Superior temporal gyrus (tissue), 1 donor: ENCODE measurements at regions not wholly inside any gene's neighbourhood (a gene's known extent, or its start where the extent isn't known, plus 50 kb on each side); places are given as distances from the start of the nearest gene placed in this dataset.
"Not testable (repeated sequence)": the region's sequence is repeated elsewhere in the genome, so short reads cannot be mapped to it uniquely, and the experiment has no call there.

Experiments
- DNase-seq: peaks from one replicate; pipeline ENCODE4 v3.0.0-alpha.2; 2016; ENCODE audit errors: extremely low spot score

DNA sequence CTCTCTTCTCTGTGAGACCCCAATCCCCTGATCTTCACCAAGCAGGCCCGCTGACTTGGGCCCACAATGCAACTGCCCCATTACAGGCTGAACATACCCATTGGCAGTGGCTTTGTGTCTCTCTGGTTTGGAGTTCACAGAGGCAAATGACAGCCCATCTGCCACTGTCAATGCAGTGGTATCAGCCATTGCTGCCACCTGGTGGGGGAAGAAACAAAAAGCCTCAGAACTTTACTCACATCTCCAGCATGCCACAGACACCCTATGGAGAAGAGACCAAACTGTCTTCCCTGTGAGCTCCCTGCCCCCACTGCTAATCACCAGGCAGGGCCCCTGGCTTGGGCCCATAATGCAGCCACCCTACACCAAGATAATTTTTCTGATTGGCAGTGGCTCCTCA lies 729.3 kb upstream of the ACTRT1 start:
- no peak for DNase-seq

GRCh38 chrX:128780934-128781333 lies 728.7 kb upstream of the ACTRT1 start:
- DNase-seq: no peak

- no peak for DNase-seq
These were observed 717.3 kb upstream of the ACTRT1 start for GRCh38 chrX:128769495-128769894.

- DNase-seq: no peak
These were observed 707.5 kb upstream of the ACTRT1 start for GRCh38 chrX:128759745-128760144.

DNA sequence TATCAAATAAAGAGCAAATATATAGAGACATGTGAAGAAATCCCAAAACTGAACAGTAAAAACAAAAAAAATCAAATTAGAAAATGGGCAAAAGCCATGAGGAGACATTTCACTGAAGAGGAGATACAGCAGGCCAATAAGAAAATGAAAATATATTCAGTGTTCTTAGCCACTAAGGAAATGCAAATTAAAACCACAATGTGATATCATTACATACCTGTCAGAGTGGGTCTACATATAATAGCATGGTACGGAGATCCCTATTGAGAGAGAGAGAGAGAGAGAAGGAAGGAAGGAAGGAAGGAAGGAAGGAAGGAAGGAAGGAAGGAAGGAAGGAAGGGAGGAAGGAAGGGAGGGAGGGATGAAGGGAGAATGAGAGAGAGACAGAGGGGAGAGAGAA lies 707.0 kb upstream of the ACTRT1 start:
- DNase-seq: no peak

GRCh38 chrX:128754130-128754529 lies 701.9 kb upstream of the ACTRT1 start:
- no peak for DNase-seq

DNA sequence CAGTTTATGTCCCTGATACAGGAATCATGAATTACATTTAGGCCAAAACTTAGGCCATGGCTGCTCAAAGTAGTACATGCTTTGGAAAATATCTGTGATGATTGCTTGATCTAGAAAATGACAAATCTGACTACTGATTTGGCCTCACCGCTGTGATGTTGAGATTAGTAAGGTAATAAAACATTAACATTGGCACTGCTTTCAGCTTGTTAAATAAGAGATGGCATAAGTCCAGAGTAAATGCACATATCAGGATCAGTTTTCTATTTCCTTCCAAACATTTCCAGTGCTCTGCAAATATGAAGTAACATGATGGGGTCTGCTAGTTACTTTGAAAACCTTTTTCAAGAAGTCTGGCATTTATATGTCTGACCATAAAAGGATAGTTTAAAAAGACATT lies 687.3 kb upstream of the ACTRT1 start:
- DNase-seq: no peak

- DNase-seq: no peak
These were observed 676.7 kb upstream of the ACTRT1 start for GRCh38 chrX:128728943-128729342.

DNA sequence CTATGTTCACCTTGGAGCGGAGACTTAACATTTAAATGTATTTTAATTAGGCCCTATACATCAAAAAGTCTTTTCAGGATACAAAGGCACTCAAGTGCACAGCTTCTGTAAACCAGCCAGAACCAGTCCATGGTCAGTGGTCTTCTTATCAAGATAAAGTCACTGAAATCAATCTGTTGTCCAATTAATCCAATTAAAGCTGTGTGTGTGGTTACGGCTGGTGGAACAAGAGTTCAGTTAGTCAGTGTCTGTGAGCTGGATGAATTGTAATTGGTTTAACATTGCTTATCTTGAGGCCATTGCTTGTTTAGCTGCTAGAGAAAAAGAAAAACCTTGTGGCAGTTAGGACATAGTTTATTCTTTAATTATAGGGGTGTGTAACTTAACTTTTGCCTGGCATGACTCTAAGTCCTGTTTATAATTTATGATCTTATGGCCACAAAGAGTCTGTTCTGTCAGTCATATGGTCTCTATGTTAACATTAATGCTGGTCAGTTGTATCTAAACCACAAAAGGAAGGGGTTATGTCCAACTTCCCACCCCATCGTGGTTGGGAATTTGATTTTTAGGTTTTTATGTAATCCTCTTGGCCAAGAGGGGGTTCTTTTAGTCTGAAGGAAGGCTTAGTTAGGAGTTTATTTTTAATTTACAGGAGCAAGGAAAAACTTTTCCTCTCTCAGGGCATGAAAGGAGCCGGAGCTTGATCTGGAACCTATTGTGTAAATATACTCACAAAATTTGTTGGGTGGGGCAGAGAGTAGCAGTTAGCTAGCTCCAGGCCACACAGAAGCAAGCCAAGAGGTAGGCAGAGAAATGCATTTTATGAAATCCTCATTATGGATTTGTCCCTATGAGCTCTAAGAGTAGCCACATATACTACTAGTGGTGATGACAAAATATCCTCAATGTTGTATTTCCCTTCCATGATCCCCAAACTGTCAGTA lies 665.7 kb upstream of the ACTRT1 start:
- no peak for DNase-seq

- no peak for DNase-seq
These were observed 662.2 kb upstream of the ACTRT1 start for GRCh38 chrX:128714425-128714824.

- no peak for DNase-seq
These were observed 647.6 kb upstream of the ACTRT1 start for GRCh38 chrX:128699716-128700285.

DNA sequence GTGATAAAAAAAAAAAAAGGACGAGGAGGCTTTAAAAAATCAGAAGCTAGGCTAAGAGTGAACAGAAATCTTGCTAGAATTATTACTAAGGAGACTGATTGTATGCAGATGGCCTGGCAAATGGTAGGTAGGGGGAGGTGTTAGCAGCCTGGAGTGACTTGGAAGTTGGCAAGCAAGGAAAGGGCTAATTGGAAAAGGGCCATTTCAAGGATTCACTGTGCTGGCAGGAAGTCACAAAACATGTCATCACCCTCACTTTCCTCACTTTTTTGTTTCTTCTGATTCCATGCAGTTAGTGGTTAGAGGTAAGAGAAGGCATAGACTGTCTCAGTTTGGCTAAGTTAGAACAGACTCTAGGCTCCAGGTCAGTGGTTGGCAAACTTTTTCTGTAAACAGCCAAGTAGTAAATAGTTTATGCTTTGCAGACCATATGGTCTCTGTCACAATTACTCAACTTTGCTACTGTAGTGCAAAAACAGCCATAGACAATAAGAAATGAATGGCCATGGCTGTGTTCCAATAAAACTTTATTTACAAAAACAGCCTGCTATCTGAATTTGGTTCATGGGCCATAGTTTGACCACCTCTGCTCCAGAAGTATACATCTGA lies 646.5 kb upstream of the ACTRT1 start:
- no peak for DNase-seq

GRCh38 chrX:128691872-128692271 lies 639.7 kb upstream of the ACTRT1 start:
- DNase-seq: no peak

- DNase-seq: no peak
These were observed 633.2 kb upstream of the ACTRT1 start for GRCh38 chrX:128685387-128685786.

DNA sequence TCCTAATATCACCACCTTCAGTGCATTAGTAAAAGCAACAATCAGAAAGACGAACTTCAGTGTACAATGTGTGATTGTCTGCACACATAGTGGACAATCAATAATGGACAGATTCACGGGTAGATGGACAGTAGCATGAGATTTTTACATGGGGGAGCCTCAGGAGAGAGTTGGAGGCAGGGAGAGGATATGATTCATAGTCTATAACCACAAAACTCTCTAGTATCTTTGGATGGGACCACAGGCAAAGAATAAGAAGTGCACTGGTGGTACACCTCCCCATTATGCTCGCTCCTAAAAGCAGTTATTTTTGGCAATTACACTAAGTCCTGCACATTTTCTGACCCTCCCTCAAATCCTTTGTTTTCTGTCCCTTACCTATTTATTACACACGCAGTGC lies 624.4 kb upstream of the ACTRT1 start:
- no peak for DNase-seq

GRCh38 chrX:128674326-128675086 lies 622.3 kb upstream of the ACTRT1 start:
- DNase-seq: not testable (repeated sequence)

GRCh38 chrX:128664211-128664610 lies 612.0 kb upstream of the ACTRT1 start:
- DNase-seq: no peak

DNA sequence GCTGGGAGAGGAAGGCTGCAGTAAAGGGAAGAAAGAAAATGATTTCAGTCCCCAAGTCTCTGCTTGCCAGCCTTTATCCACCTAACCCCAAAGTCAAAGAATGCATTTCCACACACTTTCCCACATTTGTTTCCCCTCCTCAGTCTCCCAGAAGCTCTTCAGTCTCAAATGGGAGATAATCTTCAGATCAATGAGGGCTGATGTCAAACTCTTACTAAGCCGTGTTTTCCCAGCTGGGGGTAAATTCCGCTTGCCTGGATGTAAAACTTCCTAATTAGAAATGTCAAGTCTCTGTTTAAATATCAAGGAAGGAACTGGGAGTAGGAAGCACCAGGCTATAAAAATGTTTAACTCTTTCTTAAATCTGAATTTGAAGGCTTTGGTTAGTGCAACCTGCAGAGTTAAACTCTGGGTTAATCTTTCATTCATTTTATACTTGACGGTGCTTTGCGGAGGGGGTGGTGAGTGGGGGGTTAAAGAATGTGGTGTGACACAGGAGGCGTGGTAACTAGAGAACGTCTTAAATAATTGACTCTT lies 601.4 kb upstream of the ACTRT1 start:
- no peak for DNase-seq

- no peak for DNase-seq
These were observed 598.1 kb upstream of the ACTRT1 start for GRCh38 chrX:128650326-128650725.

DNA sequence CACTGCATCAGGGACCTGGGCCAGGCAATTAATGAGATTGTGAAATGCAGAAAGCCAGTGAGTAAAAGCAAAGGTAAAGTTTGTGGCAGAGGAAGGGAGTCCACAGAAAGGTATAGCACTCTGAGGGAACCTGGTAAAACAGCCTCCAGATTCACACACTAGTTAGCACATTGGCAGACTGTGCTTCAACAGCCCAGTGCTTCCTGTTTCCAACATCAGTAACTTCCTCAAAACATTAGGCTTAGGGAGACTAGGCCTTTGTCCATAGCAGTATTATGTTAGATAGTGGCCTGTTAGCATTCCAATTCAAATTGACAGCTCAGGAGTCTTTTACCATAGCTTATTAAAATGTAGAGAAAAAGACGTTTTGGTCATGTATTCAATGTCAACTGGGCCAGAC lies 582.6 kb upstream of the ACTRT1 start:
- DNase-seq: no peak

DNA sequence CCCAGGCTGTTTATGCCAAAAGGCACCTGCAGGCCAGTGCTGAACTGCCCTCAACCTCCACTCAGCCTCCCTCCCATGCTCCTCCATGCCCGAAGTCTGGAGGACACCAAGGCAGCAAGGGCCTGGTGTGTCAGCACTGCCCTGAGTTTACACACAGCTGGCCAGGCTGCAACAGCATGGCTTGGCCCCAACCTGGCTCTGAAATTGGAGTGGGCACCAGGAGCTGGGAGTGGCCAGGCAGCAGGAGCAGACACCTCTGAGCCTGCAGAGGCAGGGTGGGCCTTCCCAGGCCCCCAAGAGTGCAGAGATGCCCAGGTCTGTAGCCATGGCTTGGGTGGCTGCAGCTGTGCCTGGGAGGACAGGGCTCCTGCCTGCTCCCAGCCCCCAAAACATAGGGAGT lies 571.2 kb upstream of the ACTRT1 start:
- DNase-seq: no peak

DNA sequence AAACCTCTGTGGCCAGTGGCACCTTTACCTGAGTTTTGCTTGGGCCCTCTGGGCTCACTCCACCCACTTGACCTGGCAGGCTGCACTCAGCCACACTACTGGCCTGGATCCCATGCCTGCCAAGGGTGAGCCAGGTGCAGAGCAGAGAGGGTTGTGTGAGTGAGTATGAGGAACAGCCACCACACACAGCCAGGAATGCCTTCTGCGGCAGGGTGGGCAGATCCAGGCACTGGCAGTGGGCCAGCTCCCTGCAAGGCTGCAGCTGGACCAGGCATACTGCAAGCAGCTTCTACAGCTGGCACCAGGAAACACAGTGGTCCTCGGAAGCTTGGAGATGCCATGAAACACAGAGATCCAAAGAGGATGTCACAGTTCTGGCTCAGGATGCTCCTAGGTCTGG lies 570.1 kb upstream of the ACTRT1 start:
- no peak for DNase-seq
